K562 (cell line): ENCODE measurements at regions not wholly inside any gene's neighbourhood (a gene's known extent, or its start where the extent isn't known, plus 50 kb on each side); places are given as distances from the start of the nearest gene placed in this dataset.
"Not testable (repeated sequence)": the region's sequence is repeated elsewhere in the genome, so short reads cannot be mapped to it uniquely, and the experiment has no call there.

Experiments
- ATAC-seq: fragments of 200-7000 bp; cut with Tn5 transposase; 3 replicates; pipeline ENCODE4 v1.9.1; 2020; ENCODE audit warnings: moderate library complexity
- BruUV-seq: library from RNA; stranded (reverse); fragments of 400-500 nt; replicated peaks from 2 replicates; lab custom pipeline; 2021; lab: Mats Ljungman, UMichigan
- CTCF ChIA-PET: fragments of 300-600 bp; formaldehyde crosslinking; extraction: SDS; loops from one replicate; lab custom pipeline; 2021; ENCODE audit warnings: low intra/inter-chr PET ratio; lab: Yijun Ruan, JAX
- POLR2A ChIA-PET: fragments of 300-600, 350-650 bp; sonication (Branson Sonifier 250); formaldehyde crosslinking; extraction: SDS; loops from one replicate; lab custom pipeline; 2021; ENCODE audit warnings: antibody characterized with exemption, inconsistent platforms; lab: Yijun Ruan, JAX
- DNase-seq, 4 experiments: peaks; one replicate each; pipeline versions ENCODE4 v3.0.0 to v3.0.0-alpha.2; 2011 to 2018; ENCODE audit warnings: low spot score in 3 of 4, mixed read lengths in 3 of 4; ENCODE audit errors: extremely low read depth in 1 of 4
- FAIRE-seq: peaks from 2 replicates; lab custom pipeline; 2011; peaks lifted over from hg19 to GRCh38; lab: Jason Lieb, UNC
- H2AFZ ChIP-seq: 2 replicates; pipeline ENCODE4 v1.6.0; 2011; ENCODE audit warnings: low read depth, low read length, control low read depth, inconsistent platforms
- H3K27ac ChIP-seq: fragments of 200-600 bp; 3 replicates; pipeline ENCODE4 v1.8.0; 2011; ENCODE audit warnings: low read depth, mild to moderate bottlenecking, control low read depth, inconsistent platforms, low read length, moderate library complexity, mixed read lengths; ENCODE audit errors: extremely low read depth
- H3K27me3 ChIP-seq, 2 experiments: fragments of 300-600 bp in 1 of 2; 2 replicates in 1 of 2; 3 replicates in 1 of 2; pipeline versions ENCODE4 v1.6.0 to v1.8.0; 2011; ENCODE audit warnings: inconsistent platforms in 2 of 2, low read length in 2 of 2, mild to moderate bottlenecking in 1 of 2, mixed read lengths in 1 of 2, moderate library complexity in 1 of 2; ENCODE audit not compliant: control insufficient read depth in 2 of 2, insufficient read depth in 2 of 2
- H3K36me3 ChIP-seq: fragments of 300-600 bp; 3 replicates; pipeline ENCODE4 v1.8.0; 2011; ENCODE audit warnings: mild to moderate bottlenecking, low read length, inconsistent platforms; ENCODE audit not compliant: control insufficient read depth, insufficient read depth
- H3K4me1 ChIP-seq, 2 experiments: fragments of 200-600 bp in 1 of 2; replicated peaks in 1 of 2; 2 replicates in 1 of 2; 3 replicates in 1 of 2; pipeline versions ENCODE4 v1.5.1 to v1.8.0; 2011; ENCODE audit warnings: inconsistent platforms in 2 of 2, low read length in 2 of 2, mild to moderate bottlenecking in 1 of 2, mixed read lengths in 1 of 2, moderate library complexity in 1 of 2; ENCODE audit not compliant: control insufficient read depth in 2 of 2, insufficient read depth in 2 of 2
- H3K4me2 ChIP-seq: 2 replicates; pipeline ENCODE4 v1.6.1; 2011; ENCODE audit warnings: low read length, control low read depth, inconsistent platforms, mixed read lengths; ENCODE audit not compliant: insufficient read depth
- H3K4me3 ChIP-seq: fragments of 200-600 bp; sonication (generic), shearing (Covaris generic); 2 replicates; pipeline ENCODE4 v1.5.1; 2016; ENCODE audit warnings: control low read depth, inconsistent platforms
- H3K79me2 ChIP-seq: fragments of 200-600 bp; 3 replicates; pipeline ENCODE4 v1.8.0; 2011; ENCODE audit warnings: low read length, inconsistent platforms; ENCODE audit not compliant: control insufficient read depth, insufficient read depth
- H3K9ac ChIP-seq, 2 experiments: 2 replicates each; pipeline versions ENCODE4 v1.6.0 to v1.6.1; 2011; ENCODE audit warnings: low read depth in 2 of 2, low read length in 2 of 2, control low read depth in 1 of 2, inconsistent platforms in 1 of 2, mild to moderate bottlenecking in 1 of 2, mixed read lengths in 1 of 2; ENCODE audit not compliant: insufficient read depth in 1 of 2
- H3K9me1 ChIP-seq: one replicate; pipeline ENCODE4 v1.6.0; 2011; ENCODE audit warnings: inconsistent platforms, mild to moderate bottlenecking, low read length, moderate library complexity; ENCODE audit not compliant: control insufficient read depth, insufficient read depth
- H3K9me3 ChIP-seq: replicated peaks from 2 replicates; pipeline ENCODE4 v1.5.1; 2011; ENCODE audit warnings: low read depth, low read length, inconsistent platforms; ENCODE audit not compliant: control insufficient read depth, insufficient read depth
- H4K20me1 ChIP-seq: replicated peaks from 2 replicates; pipeline ENCODE4 v1.6.1; 2011; ENCODE audit warnings: low read length, inconsistent platforms, mixed read lengths; ENCODE audit not compliant: control insufficient read depth, insufficient read depth
- HNRNPH1 ChIP-seq: fragments of 200-400 bp; formaldehyde crosslinking; optimal IDR thresholded peaks from 2 replicates; pipeline ENCODE3; 2017; ENCODE audit warnings: low read depth, mild to moderate bottlenecking, low read length, moderate library complexity
- MYC ChIP-seq, 2 experiments: fragments of 250-450 bp in 1 of 2; sonication (Bioruptor Pico) in 1 of 2; IDR thresholded peaks; 2 replicates each; pipeline versions ENCODE4 v1.5.1 to v1.6.1; 2012 to 2021; ENCODE audit warnings: low read depth in 2 of 2, borderline replicate concordance in 1 of 2, improper control_type of control experiment in 1 of 2, low read length in 1 of 2, mild to moderate bottlenecking in 1 of 2, moderate library complexity in 1 of 2
- NBN ChIP-seq: fragments of 450-650 bp; IDR thresholded peaks from 2 replicates; pipeline ENCODE4 v1.6.1; 2016; ENCODE audit warnings: low read depth, mild to moderate bottlenecking
- NCOA4 ChIP-seq: fragments of 450-650 bp; IDR thresholded peaks from 2 replicates; pipeline ENCODE4 v1.6.1; 2018; ENCODE audit warnings: mild to moderate bottlenecking; ENCODE audit not compliant: partially characterized antibody
- RBM25 ChIP-seq: fragments of 200-400 bp; formaldehyde crosslinking; IDR thresholded peaks from 2 replicates; pipeline ENCODE4 v1.6.1; 2018; ENCODE audit warnings: low read length, low read depth, moderate library complexity; ENCODE audit not compliant: severe bottlenecking
- TAF1 ChIP-seq: IDR thresholded peaks from 2 replicates; pipeline ENCODE4 v1.6.1; 2011; ENCODE audit warnings: mild to moderate bottlenecking, low read length, moderate library complexity; ENCODE audit not compliant: insufficient read depth, control insufficient read depth, severe bottlenecking; ENCODE audit errors: extremely low read depth
- TCF7 ChIP-seq: sonication (generic); IDR thresholded peaks from 2 replicates; pipeline ENCODE4 v1.6.1; 2016; ENCODE audit warnings: antibody characterized with exemption, borderline replicate concordance
- WGBS: fragments of 100-300 bp; shearing (Covaris generic); methylation state at CpG from one replicate; pipeline ENCODE4 v1.1.6; 2016; ENCODE audit warnings: low coverage, mixed read lengths; ENCODE audit not compliant: insufficient coverage; ENCODE audit errors: missing lambda C conversion rate; 5-methylcytosine and 5-hydroxymethylcytosine counted together
- in situ Hi-C: fragments of 300-500 bp; cut with MboI; formaldehyde crosslinking; loops from 4 replicates; pipeline ENCODE4 v1.15.0; 2018; ENCODE audit warnings: inconsistent platforms, mixed read lengths
- intact Hi-C: fragments of 100-400 bp; cut with micrococcal nuclease; formaldehyde crosslinking; loops from 2 replicates; pipeline ENCODE4 v1.14.2; 2022
- TF ChIP-seq, protein P1 (sequence below): IDR thresholded peaks from 2 replicates; pipeline ENCODE4 v1.6.1; 2011; ENCODE audit not compliant: insufficient read length; ENCODE audit errors: extremely low read depth

DNA sequence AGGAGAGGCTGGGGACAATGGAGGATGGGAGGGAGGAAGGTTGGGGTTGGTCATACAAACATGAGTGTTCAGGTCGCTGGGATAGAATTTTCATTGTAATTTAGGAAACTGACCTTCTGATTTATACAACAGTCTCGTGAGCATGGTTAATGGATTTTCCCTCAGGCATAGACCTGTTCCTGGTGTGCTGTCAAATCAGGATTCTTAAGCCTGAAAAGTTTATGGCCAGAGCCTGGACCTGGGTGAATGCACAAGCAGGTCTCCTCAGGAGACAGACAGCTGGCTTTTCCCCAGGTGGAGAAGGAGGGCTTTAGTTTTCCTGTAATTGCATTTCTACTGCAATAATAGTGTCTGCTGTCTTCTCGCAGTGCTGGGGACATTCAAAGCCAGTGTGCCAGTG is 338.0 kb downstream of the SHQ1 start (continued):
- TF ChIP-seq NCOA4 = no peak
- TF ChIP-seq MYC (IDR thresholded peaks at IDR 0.05; ENCODE audit: low read depth, low read length) = no peak
- TF ChIP-seq MYC (CRISPR knock-in tag; IDR thresholded peaks at IDR 0.05; ENCODE audit: borderline replicate concordance, low read depth) = no peak

GRCh38 chr3:72505539-72506405 is 342.5 kb downstream of the SHQ1 start:
- BruUV-seq = no TSS peak
- no peak overlapping the region for H3K4me3 ChIP-seq
- H3K9me1 ChIP-seq = no peaks in the 10 kb centered on the region
- TF ChIP-seq TAF1 = no peak
- TF ChIP-seq TCF7 = no peak
- TF ChIP-seq HNRNPH1 = no peak
- no peak for TF ChIP-seq NBN
- peak; percentile 41 for TF ChIP-seq RBM25
- TF ChIP-seq, protein P1, sequence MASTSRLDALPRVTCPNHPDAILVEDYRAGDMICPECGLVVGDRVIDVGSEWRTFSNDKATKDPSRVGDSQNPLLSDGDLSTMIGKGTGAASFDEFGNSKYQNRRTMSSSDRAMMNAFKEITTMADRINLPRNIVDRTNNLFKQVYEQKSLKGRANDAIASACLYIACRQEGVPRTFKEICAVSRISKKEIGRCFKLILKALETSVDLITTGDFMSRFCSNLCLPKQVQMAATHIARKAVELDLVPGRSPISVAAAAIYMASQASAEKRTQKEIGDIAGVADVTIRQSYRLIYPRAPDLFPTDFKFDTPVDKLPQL = no peak
- no peaks in the 10 kb centered on the region for H3K27me3 ChIP-seq
- no peaks in the 10 kb centered on the region; a peak in 1 of 5 replicates for H3K4me1 ChIP-seq
- H4K20me1 ChIP-seq = no peaks in the 10 kb centered on the region
- H2AFZ ChIP-seq = no peak overlapping the region
- POLR2A ChIA-PET = interaction anchor here (1.4 kb wide), 1 partner anchor 10 kb away, joined by 3 read pairs; no protein-coding TSS in a partner anchor
- FAIRE-seq = no peak
- CTCF ChIA-PET = no interaction called here
- no peaks in the 10 kb centered on the region for H3K36me3 ChIP-seq
- in situ Hi-C loops = no loop called here
- H3K79me2 ChIP-seq = no peaks in the 10 kb centered on the region
- no peak overlapping the region for H3K4me2 ChIP-seq
- no peak overlapping the region for H3K9ac ChIP-seq
- no peak for ATAC-seq
- no peaks in the 10 kb centered on the region for H3K9me3 ChIP-seq
- intact Hi-C loops = no loop called here
- no peak for DNase-seq
- 48% methylated on average over 6 of the region's 6 CpGs for WGBS
- no peak overlapping the region for H3K27ac ChIP-seq

DNA sequence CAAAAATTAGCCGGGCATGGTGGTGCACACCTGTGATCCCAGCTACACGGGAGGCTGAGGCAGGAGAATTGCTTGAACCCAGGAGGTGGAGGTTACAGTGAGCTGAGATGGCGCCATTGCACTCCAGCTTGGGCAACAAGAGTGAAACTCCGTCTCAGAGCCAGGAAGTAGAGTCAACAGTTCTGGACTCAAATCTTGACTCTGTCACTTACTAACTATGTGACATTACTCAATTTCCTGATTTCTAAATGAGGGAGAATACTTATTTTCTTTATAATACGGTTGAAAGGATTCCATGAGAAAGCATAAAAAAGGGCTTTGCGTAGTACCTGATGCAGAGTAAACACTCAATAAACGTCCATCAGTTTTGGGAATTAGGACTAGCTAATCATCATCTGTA is 350.7 kb downstream of the SHQ1 start:
- CTCF ChIA-PET, H3K9me3 ChIP-seq, H3K9me1 ChIP-seq, H3K4me2 ChIP-seq, H2AFZ ChIP-seq, H4K20me1 ChIP-seq, BruUV-seq, H3K4me1 ChIP-seq, ATAC-seq, H3K27me3 ChIP-seq, H3K27ac ChIP-seq, DNase-seq, in situ Hi-C loops, POLR2A ChIA-PET, H3K36me3 ChIP-seq, intact Hi-C loops, H3K4me3 ChIP-seq, FAIRE-seq, H3K9ac ChIP-seq, H3K79me2 ChIP-seq: not testable (repeated sequence)
- 71% methylated on average over 6 of the region's 7 CpGs for WGBS
